ES-I3 (cell line): ENCODE measurements at regions not wholly inside any gene's neighbourhood (a gene's known extent, or its start where the extent isn't known, plus 50 kb on each side); places are given as distances from the start of the nearest gene placed in this dataset.
A peak's percentile ranks its signal among the peaks of the same experiment; 100 is the strongest.

Experiments used
- H3K36me3 ChIP-seq: 2 replicates; pipeline ENCODE4 v1.6.1; 2013; ENCODE audit warnings: mild to moderate bottlenecking, low read length, control low read depth, moderate library complexity; ENCODE audit not compliant: insufficient read depth
- H3K4me1 ChIP-seq: 2 replicates; pipeline ENCODE4 v1.6.1; 2013; ENCODE audit warnings: mild to moderate bottlenecking, control low read depth, low read length; ENCODE audit not compliant: insufficient read depth
- H3K9ac ChIP-seq: 2 replicates; pipeline ENCODE4 v1.6.1; 2013; ENCODE audit warnings: low read depth, mild to moderate bottlenecking, low read length, moderate library complexity
- H3K9me3 ChIP-seq: 2 replicates; pipeline ENCODE4 v1.6.1; 2013; ENCODE audit warnings: mild to moderate bottlenecking, low read length, moderate library complexity; ENCODE audit not compliant: control insufficient read depth, insufficient read depth

DNA sequence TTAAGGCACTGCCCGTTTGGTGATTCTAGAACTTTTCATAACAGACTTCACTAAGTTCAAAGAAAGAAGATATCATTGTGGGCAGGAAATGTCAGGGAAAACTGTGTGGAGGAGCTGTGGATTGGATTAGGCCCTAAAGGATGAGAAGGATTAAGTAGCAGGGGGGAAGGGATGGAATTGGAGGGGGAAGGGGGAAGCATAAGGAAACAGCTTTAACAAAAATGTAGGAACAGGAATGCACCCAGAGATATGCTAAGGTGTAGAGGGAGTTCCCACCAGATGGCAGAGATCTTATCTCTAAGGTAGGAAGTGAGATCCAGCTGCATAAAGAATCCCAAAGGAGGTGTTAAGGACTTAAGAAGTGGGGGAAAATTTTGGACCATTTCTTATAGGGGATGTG lies 114.5 kb downstream of the LARP7 start:
- Histone ChIP-seq H3K9me3 (no peaks in the 10 kb centered on the region), H3K4me1 (peaks cover 43% of the 10 kb centered on the region), H3K9ac (no peak overlapping the region), H3K36me3 (no peaks in the 10 kb centered on the region)

DNA sequence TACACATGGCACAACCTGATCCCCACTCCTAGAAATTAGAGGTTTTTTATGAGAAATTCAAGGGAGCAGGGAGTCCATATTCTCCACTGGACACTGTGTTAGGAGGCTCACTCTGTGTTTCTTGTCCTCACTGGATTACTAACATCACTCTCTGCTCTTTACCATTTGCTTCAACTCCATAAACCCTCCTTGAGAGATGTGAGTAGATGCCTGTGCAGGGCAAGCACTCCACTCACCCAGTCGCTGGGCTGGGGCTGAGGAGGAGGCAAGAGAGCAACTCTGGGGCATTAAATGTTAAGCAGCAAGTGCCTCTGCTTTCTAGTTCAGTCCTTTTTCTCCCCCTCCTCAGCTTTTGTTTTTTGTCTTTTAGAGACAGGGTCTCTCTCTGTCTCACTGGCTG lies 115.1 kb downstream of the LARP7 start:
- Histone ChIP-seq H3K4me1 (peaks cover 42% of the 10 kb centered on the region), H3K9me3 (no peaks in the 10 kb centered on the region), H3K9ac (no peak overlapping the region; the same call in 1 of the 2 replicates), H3K36me3 (no peaks in the 10 kb centered on the region)

DNA sequence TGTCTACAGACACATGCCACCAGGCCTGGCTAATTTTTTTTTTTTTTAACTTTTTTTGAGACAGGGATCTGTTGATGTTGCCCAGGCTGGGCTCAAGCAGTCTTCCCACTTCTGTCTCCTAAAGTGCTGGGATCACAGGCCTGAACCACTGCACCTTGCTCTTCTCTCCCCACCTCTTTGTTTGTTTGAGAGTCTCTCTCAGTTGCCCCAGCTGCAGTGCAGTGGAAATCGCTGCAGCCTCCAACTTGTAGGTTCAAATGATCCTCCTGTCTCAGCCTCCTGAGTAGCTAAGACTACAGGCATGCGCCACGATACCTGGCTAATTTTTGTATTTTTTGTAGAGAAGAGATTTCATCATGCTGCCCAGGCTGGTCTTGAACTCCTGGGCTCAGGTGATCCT lies 115.6 kb downstream of the LARP7 start:
- H3K9me3 ChIP-seq: no peaks in the 10 kb centered on the region
- H3K4me1 ChIP-seq: peaks cover 42% of the 10 kb centered on the region
- H3K36me3 ChIP-seq: no peaks in the 10 kb centered on the region
- H3K9ac ChIP-seq: no peak overlapping the region

DNA sequence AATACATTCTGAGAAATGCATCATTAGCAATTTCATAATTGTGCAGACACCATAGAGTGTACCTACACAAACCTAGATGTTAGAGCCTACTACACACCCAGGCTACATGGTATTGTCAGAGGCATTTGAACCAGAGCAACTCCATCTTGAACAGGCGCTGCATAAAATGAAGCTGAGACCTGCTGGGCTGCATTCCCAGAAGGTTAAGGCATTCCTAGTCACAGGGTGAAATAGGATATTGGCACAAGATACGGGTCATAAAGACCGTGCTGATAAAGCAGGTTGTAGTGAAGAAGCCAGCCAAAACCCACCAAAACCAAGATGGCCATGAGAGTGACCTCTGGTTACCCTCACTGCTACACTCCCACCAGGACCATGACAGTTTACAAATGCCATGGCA lies 116.4 kb downstream of the LARP7 start:
- H3K4me1 ChIP-seq: peaks cover 41% of the 10 kb centered on the region
- H3K9me3 ChIP-seq: no peaks in the 10 kb centered on the region
- H3K9ac ChIP-seq: no peak overlapping the region
- H3K36me3 ChIP-seq: no peaks in the 10 kb centered on the region

GRCh38 chr4:112759313-112759712 lies 122.4 kb downstream of the LARP7 start:
- no peak overlapping the region for H3K9ac ChIP-seq
- H3K36me3 ChIP-seq: no peaks in the 10 kb centered on the region
- H3K4me1 ChIP-seq: peaks cover 28% of the 10 kb centered on the region
- H3K9me3 ChIP-seq: no peaks in the 10 kb centered on the region

- H3K4me1 ChIP-seq: peaks cover 9% of the 10 kb centered on the region
- no peaks in the 10 kb centered on the region for H3K9me3 ChIP-seq
- H3K36me3 ChIP-seq: no peaks in the 10 kb centered on the region
- H3K9ac ChIP-seq: 0 out of 2 replicates have a peak overlapping the region, but pooled peaks have one; percentile 7
Measured at GRCh38 chr4:112765317-112765974, 128.5 kb downstream of the LARP7 start.

DNA sequence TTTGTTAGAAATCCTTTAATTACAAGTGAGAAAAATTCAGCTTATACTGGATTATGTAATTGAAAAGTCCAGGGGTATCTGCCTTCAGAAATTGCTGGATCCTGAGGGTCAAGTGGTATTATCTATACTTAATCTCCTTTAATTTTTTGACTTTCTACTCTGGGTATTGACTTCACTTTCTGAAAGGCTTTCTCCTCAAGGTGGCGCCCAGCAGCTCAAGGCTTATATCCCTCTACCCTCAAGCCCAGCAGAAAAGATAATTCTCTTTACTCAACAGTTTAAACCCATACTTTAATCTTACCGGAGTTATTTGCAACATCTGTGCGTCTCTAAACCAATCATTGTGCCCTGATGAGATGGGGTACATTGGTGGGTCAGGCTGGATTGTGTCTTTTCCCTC lies 129.5 kb downstream of the LARP7 start:
- H3K9ac ChIP-seq: no peak overlapping the region
- H3K9me3 ChIP-seq: no peaks in the 10 kb centered on the region
- H3K36me3 ChIP-seq: no peaks in the 10 kb centered on the region
- peaks cover 9% of the 10 kb centered on the region for H3K4me1 ChIP-seq

- no peak overlapping the region for H3K9ac ChIP-seq
- peaks cover 4% of the 10 kb centered on the region for H3K4me1 ChIP-seq
- no peaks in the 10 kb centered on the region for H3K9me3 ChIP-seq
- no peaks in the 10 kb centered on the region for H3K36me3 ChIP-seq
Measured at GRCh38 chr4:112767386-112767785, 130.4 kb downstream of the LARP7 start.

GRCh38 chr4:112770114-112770513 lies 133.2 kb downstream of the LARP7 start:
- Histone ChIP-seq H3K36me3 (no peaks in the 10 kb centered on the region), H3K4me1 (peaks cover 2% of the 10 kb centered on the region), H3K9me3 (no peaks in the 10 kb centered on the region), H3K9ac (no peak overlapping the region)

GRCh38 chr4:112775801-112776200 lies 138.9 kb downstream of the LARP7 start:
- peaks cover 8% of the 10 kb centered on the region for H3K4me1 ChIP-seq

DNA sequence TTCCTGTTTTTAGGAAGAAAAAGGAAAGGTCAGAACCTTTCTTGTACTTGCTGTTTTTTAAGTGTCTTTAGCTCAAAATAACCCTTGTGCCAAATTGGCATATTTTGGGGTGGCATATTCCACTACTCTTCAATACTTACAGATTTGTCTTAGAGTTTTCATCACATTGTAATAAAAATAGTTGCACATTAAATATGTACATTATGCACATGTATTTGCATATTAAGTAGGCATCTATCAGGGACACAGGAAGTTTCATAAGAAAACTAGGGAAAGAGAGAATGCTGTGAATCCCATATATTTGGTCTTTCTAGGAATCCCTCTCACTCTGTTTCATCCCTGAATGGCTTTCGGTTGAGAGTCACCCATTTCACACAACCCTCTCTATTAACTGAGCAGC lies 139.6 kb downstream of the LARP7 start:
- no peak overlapping the region for H3K9ac ChIP-seq
- H3K4me1 ChIP-seq: peaks cover 8% of the 10 kb centered on the region

More at GRCh38 chr4:112775801-112776200, 138.9 kb downstream of the LARP7 start:
- no peaks in the 10 kb centered on the region for H3K9me3 ChIP-seq
- H3K9ac ChIP-seq: no peak overlapping the region
- H3K36me3 ChIP-seq: no peaks in the 10 kb centered on the region

GRCh38 chr4:112778520-112778919 lies 141.6 kb downstream of the LARP7 start:
- Histone ChIP-seq H3K36me3 (no peaks in the 10 kb centered on the region), H3K9ac (no peak overlapping the region), H3K9me3 (no peaks in the 10 kb centered on the region), H3K4me1 (peaks cover 8% of the 10 kb centered on the region)

More for the DNA sequence above, 139.6 kb downstream of the LARP7 start:
- H3K36me3 ChIP-seq: no peaks in the 10 kb centered on the region
- no peaks in the 10 kb centered on the region for H3K9me3 ChIP-seq

DNA sequence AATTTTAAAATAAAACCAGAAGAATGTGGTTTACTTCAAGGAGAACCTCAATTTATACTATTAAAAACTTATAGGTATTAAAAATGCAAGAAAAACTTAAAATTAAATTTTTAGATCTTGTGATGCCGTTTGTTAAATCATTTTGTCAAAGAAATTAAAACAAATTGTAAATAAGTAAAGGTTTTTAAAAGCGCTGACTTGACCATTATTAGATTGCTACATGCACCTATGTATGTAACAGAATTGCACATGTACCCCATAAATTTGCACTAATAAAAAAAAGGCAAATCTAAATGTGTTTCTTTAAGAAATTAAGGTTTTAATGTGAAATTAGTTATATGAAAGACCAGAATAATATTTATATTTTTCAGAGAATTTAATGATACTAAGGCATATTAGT lies 156.1 kb downstream of the LARP7 start:
- Histone ChIP-seq H3K9me3 (no peaks in the 10 kb centered on the region), H3K4me1 (no peaks in the 10 kb centered on the region), H3K9ac (no peak overlapping the region), H3K36me3 (no peaks in the 10 kb centered on the region; the same call in 1 of the 2 replicates)

GRCh38 chr4:112800001-112800400 lies 163.1 kb downstream of the LARP7 start:
- Histone ChIP-seq H3K9me3 (peaks cover 2% of the 10 kb centered on the region; the same call in 1 of the 2 replicates), H3K4me1 (no peaks in the 10 kb centered on the region), H3K9ac (no peak overlapping the region), H3K36me3 (no peaks in the 10 kb centered on the region; the same call in none of the 2 replicates)

- Histone ChIP-seq H3K9me3 (peaks cover 2% of the 10 kb centered on the region; the same call in 1 of the 2 replicates), H3K9ac (no peak overlapping the region), H3K36me3 (no peaks in the 10 kb centered on the region; the same call in none of the 2 replicates), H3K4me1 (no peaks in the 10 kb centered on the region)
Measured at GRCh38 chr4:112801341-112801740, 164.4 kb downstream of the LARP7 start.
